MM.1S (cell line): ENCODE measurements at regions not wholly inside any gene's neighbourhood (a gene's known extent, or its start where the extent isn't known, plus 50 kb on each side); places are given as distances from the start of the nearest gene placed in this dataset.

Source experiments
- EZH2 ChIP-seq: fragments of 300-600 bp; sonication (generic); optimal IDR thresholded peaks from 2 replicates; pipeline ENCODE3; 2017; ENCODE audit warnings: low read depth, mild to moderate bottlenecking, antibody characterized with exemption, low read length, mixed read lengths
- EZH2phosphoT487 ChIP-seq: fragments of 300-600 bp; sonication (generic); IDR thresholded peaks from 2 replicates; pipeline ENCODE4 v1.6.1; 2018; ENCODE audit warnings: antibody characterized with exemption, low read length
- TF ChIP-seq, protein P1 (sequence below): fragments of 300-600 bp; sonication (generic); IDR thresholded peaks from 2 replicates; pipeline ENCODE4 v1.5.1; 2016; ENCODE audit warnings: antibody characterized with exemption, low read length, mixed read lengths

DNA sequence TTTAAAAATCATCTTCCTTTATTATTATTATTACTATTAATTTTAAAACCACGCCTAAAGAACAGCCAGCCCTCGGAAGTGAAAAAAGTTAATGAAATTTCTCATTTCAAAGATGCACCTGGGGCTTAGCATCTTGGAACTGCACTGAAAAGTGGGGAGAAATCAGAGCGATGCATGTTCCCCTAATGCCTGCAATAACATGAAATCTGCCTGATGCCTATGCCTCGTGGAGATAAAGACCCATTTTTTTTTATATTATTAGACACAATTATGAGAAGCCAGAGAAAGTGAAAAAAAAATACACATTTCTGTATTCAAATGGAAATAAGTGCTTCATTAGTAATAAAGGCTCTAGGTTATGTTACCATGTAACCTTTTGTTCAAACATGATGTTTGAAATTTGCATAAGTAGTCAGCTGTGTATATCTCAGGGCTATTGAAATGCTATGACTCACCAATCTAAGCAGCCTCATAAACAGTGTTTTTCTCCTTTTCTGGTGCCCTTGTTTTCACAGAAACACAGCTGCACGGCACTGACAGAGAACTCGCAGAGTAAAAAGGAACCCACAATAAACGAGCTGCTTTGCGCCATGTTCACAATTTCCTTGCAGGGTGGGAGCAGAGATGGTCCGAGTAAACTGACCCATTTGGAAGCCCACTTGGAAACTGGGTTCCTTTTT is 175.8 kb upstream of the PRKCQ start:
- TF ChIP-seq, protein P1, sequence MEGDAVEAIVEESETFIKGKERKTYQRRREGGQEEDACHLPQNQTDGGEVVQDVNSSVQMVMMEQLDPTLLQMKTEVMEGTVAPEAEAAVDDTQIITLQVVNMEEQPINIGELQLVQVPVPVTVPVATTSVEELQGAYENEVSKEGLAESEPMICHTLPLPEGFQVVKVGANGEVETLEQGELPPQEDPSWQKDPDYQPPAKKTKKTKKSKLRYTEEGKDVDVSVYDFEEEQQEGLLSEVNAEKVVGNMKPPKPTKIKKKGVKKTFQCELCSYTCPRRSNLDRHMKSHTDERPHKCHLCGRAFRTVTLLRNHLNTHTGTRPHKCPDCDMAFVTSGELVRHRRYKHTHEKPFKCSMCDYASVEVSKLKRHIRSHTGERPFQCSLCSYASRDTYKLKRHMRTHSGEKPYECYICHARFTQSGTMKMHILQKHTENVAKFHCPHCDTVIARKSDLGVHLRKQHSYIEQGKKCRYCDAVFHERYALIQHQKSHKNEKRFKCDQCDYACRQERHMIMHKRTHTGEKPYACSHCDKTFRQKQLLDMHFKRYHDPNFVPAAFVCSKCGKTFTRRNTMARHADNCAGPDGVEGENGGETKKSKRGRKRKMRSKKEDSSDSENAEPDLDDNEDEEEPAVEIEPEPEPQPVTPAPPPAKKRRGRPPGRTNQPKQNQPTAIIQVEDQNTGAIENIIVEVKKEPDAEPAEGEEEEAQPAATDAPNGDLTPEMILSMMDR = no peak
- TF ChIP-seq EZH2 (no peak), EZH2phosphoT487 (no peak)
